HCEC 1CT (cell line): ENCODE measurements at regions not wholly inside any gene's neighbourhood (a gene's known extent, or its start where the extent isn't known, plus 50 kb on each side); places are given as distances from the start of the nearest gene placed in this dataset.

Experiments used
- DNase-seq: peaks from one replicate; pipeline ENCODE4 v3.0.0-alpha.2; 2017

GRCh38 chr2:30310371-30310770 is 79.0 kb downstream of the LBH start:
- no peak for DNase-seq

- no peak for DNase-seq
These were observed 79.6 kb downstream of the LBH start for GRCh38 chr2:30310955-30311354.

GRCh38 chr2:30311711-30312110 is 80.4 kb downstream of the LBH start:
- DNase-seq = no peak

GRCh38 chr2:30312916-30313315 is 81.6 kb downstream of the LBH start:
- DNase-seq = no peak

- DNase-seq = no peak
These were observed 83.6 kb downstream of the LBH start for GRCh38 chr2:30314981-30315380.

GRCh38 chr2:30315391-30316063 is 84.2 kb downstream of the LBH start:
- DNase-seq = no peak

- DNase-seq = no peak
These were observed 85.1 kb downstream of the LBH start for GRCh38 chr2:30316408-30316807.

GRCh38 chr2:30318987-30319782 is 87.9 kb downstream of the LBH start:
- no peak for DNase-seq

GRCh38 chr2:30321466-30321865 is 90.1 kb downstream of the LBH start:
- peak; percentile 12 for DNase-seq

- DNase-seq = no peak
These were observed 92.2 kb downstream of the LBH start for GRCh38 chr2:30323499-30323898.

- DNase-seq = no peak
These were observed 93.0 kb downstream of the LBH start for GRCh38 chr2:30324245-30324908.

- DNase-seq = no peak
These were observed 94.4 kb downstream of the LBH start for GRCh38 chr2:30325600-30326328.

- DNase-seq = no peak
These were observed 95.2 kb downstream of the LBH start for GRCh38 chr2:30326497-30326896.

GRCh38 chr2:30331038-30331437 is 99.7 kb downstream of the LBH start:
- DNase-seq = no peak

GRCh38 chr2:30331869-30332268 is 100.5 kb downstream of the LBH start:
- no peak for DNase-seq

GRCh38 chr2:30332791-30333453 is 101.6 kb downstream of the LBH start:
- no peak for DNase-seq

- no peak for DNase-seq
These were observed 103.5 kb downstream of the LBH start for GRCh38 chr2:30334762-30335363.

GRCh38 chr2:30336084-30336483 is 104.8 kb downstream of the LBH start:
- DNase-seq = no peak

GRCh38 chr2:30336978-30337841 is 105.9 kb downstream of the LBH start:
- DNase-seq = no peak

- no peak for DNase-seq
These were observed 107.1 kb downstream of the LBH start for GRCh38 chr2:30338475-30338874.

- DNase-seq = no peak
These were observed 107.7 kb downstream of the LBH start for GRCh38 chr2:30339071-30339470.
